HG03280 (cell line): ENCODE measurements at regions not wholly inside any gene's neighbourhood (a gene's known extent, or its start where the extent isn't known, plus 50 kb on each side); places are given as distances from the start of the nearest gene placed in this dataset.
"Not testable (repeated sequence)": the region's sequence is repeated elsewhere in the genome, so short reads cannot be mapped to it uniquely, and the experiment has no call there.

Source experiments
- ATAC-seq: cut with Tn5 transposase; IDR thresholded peaks from one replicate; pipeline ENCODE4 v1.9.1; 2021; ENCODE audit warnings: mild to moderate bottlenecking, moderate library complexity; ENCODE audit not compliant: unreplicated experiment

DNA sequence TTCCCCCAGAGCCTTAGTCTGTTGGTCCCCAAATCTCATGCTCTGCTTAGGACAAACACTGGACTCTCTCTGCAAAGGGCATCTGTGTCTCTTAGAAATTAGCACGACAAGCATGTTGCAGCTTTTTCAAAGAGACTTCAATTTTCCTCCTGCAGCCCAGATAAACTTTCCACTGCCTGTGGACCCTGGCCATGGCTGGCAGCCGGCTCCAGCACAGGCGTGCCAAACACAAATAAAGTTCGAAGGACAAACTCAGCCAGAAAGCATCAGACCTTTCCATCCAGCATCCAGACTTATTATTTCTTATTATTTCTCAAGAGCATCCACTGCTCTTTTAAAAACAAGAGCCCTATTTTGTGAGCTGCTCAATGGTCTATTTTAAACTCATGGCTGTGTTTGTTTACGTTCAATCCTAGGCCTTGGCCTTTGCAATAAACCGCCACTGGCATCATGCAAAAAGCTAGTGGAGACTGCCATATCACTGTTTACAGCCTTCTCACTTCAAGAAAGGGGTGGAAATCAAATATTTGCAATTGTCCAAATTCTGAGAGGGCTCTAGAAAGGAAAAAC is 300.8 kb downstream of the BCL11A start:
- ATAC-seq = no peak

DNA sequence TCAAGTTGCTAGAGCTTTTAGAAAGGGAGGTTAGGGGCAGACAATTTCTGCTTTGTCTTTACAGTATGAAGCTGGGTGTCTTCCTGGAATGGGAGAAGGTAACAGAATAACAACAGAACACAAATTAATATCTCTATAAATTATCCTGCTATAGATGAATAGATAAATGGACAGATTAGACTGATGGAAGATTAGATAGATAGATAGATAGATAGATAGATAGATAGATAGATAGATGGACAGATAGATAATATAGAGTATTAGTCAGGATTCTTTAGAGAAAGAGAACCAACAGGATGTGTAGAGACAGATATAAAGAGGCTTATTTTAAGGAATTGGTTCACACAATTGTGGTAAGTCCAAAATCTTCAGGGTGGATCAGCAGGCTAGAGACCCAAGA is 302.2 kb downstream of the BCL11A start:
- ATAC-seq = no peak

DNA sequence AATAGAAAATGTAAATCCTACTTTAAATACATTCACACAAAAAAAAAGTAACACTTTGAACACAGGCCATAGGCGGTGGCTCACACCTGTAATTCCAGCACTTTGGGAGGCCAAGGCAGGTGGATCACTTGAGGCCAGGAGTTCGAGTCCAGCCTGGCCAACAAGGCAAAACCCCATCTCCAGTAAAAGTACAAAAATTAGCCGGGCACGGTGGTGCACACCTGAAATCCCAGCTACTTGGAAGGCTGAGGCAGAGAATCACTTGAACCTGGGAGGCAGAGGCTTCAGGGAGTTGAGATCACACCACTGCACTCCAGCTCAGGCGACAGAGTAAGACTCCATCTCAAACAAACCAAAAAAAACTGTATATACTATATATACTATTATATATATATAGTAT is 303.6 kb downstream of the BCL11A start:
- no peak for ATAC-seq

DNA sequence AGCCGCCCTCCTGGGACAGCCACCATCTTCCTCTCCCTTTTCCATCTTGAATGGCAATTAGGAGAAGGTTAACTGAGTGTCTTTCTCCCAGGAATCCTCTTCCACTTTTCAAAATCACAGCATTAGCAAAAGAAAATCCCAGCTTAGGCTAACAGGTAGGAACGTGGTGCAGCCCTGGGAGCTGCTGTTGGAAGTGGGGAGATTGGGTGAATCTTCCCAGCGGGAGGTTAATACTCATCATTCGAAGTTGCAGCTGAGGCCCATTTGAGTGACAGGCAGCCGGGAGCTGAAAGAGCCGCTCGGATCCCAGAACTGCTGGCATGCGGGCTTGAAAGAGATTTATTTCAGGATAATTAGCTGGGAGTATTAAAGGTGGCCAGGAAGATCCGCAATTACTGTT is 306.0 kb downstream of the BCL11A start:
- ATAC-seq = no peak

DNA sequence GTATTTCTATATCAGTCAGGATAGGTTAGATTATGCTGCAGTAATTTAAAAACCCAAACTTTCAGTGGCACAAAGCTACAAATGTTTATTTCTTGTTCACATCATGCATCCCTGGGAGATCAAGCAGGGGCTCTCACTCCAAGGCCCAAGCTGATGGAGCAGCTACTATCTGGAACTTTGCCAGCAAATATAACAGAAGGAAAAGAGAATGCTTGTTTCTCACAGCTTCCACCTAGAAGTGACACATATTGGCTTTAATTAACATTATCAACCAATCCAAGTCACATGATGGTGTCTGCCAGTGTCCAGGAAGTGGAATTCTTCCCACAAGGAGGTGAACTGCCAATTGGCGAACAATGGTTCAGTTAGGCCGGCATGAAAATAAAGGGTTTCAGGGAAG is 306.9 kb downstream of the BCL11A start:
- no peak for ATAC-seq

DNA sequence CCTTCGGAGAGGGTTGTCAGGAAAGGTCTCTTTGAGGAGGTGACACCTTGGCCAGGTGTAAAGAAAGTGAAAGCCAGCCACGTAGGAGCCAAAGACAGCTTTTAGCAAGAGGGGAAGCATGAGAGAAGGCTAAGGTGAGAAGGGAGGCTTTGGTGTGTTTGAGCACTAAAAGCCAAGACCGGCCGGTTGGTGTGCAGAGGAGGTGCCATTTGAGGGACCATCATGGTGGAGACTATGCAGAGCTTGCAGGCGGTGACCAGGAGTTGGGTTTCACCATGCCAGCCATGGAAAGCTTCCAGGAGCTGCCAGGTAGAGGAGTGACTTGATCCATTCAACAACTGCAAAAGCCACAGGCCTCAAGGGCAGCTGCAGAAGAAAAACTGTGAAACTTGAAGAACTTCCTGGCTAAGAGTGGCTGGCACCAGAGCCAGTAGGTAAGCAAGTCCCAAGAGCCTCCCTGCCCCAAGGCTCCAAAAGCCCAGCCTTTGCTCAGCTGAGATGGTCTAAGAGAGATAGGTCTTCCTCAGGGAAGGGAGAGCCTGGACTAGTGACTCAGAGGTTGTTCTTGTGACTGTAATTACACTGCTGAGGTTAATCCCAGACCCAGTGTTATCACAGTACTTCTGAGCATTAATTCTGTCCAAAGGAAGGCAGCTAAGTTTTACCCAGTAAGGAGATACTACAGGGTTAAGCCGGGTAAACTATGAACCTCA is 319.0 kb downstream of the BCL11A start:
- ATAC-seq = no peak

DNA sequence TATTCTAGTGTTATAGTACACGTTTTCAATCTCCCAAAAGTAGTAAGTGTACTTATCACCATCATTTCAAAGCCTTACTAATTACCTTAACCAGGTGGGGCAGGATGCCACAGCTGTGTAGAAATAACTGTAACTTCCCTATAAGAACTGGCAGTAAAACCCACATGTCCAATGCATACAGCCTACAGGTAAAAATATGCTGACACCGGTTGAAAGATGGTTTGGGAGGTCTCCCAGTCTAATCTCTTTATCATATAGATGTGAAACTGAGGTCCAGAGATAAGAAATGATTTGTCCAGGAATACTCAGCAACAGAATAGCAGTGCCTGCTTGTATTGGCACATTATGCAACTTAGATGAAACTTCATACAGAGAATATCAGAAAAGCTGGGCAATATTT is 322.9 kb downstream of the BCL11A start:
- no peak for ATAC-seq

DNA sequence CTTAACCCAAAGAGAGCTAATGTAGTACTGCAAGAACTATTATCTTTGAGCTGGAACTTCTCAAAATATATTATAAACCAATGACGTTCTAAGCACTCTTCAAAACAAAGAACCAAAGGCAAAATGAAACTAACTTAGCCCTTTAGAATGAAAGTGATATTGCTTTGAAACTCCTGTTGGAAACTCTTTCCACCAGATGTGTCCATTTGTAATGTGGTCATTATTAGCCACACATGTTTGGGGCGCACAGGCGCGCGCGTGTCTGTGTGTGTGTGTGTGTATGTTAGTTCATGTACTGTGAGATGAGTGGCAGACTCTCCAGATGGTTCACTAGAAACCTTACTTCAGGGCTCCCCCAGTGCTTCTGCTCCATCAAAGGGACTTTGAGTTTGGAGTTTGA is 323.4 kb downstream of the BCL11A start:
- no peak for ATAC-seq

DNA sequence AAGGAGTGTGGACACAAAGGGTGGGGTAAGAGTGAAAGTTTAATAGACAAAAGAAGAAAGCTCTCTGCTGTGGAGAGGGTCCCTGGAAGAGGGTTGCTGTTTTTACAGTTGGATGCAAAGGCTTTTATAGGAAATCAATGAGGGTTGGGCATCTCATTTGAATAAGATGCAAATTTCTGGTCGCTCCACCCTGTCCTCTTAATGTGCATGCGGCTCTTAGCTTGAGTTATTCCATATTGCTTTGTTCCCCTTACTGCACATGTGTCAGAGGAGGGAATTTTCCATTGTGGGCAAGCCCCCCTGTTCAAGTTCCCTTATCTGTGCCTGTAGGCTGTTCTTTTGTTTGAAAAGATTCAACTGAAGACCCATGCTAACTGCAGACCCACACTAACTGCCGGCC is 326.5 kb downstream of the BCL11A start:
- no peak for ATAC-seq

DNA sequence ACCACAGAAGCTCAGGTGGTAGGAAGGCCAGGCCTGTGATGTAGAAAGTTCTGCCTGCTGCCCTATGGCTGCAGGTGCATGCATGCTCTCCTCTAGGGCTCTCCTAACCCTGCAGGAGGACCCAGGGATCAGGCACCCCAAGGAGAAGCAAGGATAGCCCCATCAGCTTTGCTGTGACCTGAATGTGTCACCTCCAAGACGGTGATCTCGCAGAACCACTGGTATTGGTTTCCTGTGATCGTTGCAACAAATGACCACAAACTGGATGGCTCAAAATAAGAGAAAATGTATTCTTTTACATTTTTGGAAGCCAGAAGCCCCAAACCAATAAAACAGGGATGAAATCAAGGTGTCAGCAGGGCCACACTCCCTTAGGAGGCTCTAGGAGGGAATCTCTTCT is 327.3 kb downstream of the BCL11A start:
- ATAC-seq = no peak

DNA sequence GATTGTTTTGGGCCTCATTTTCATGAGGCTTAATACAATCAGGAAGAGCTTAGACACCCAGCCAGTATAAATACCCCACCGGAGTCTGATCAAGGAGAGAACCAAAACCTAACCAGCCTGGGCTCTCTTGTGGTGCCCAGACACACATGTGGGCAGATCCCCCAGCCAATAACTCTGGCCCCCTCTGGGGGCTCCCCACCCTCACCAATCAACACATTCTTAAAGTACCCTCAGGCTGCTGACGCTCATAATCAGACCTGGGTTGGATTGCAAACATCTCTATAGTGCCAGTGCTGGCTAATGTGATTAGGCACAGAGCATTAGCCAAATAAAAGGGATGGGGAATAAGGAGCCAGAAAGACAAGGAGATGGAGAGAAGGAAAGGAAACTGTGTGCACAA is 329.6 kb downstream of the BCL11A start:
- ATAC-seq = no peak

DNA sequence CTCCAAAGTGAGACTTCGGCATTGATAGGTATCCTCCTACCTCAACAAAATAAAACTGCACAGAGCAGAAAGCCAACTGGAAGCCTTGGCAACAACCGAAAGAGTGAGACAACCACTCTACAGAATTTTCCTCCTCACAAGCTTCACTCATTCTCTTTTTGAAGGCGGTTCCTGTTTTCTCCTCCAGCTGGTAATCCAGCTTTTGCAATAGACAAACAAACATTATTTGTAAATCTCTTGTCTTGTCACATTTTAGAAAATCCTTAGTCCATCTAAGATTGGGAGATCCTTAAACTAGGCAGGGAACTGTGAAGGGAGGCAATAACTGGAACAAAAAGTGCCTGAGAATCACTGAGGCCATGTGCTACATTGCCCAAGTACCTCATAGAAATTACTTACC is 332.4 kb downstream of the BCL11A start:
- ATAC-seq = no peak

DNA sequence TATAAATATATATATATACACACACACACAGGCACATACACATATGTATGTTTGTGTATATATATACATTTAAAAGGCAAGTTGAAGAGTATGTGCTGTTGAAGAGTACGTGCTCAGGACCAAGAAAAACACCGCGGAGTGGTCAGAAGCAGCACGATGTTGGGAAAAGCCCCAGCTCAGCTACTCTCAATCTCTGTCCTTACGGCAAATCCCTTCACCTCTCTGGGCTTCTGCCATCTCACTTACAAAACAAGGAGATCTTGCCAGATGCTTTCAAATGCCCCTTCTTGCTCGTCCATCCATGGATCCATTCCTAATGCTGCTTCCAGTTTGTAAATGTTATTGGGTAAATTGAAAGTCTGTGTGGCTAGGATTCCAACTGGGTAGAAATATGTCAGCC is 333.9 kb downstream of the BCL11A start:
- ATAC-seq = no peak

DNA sequence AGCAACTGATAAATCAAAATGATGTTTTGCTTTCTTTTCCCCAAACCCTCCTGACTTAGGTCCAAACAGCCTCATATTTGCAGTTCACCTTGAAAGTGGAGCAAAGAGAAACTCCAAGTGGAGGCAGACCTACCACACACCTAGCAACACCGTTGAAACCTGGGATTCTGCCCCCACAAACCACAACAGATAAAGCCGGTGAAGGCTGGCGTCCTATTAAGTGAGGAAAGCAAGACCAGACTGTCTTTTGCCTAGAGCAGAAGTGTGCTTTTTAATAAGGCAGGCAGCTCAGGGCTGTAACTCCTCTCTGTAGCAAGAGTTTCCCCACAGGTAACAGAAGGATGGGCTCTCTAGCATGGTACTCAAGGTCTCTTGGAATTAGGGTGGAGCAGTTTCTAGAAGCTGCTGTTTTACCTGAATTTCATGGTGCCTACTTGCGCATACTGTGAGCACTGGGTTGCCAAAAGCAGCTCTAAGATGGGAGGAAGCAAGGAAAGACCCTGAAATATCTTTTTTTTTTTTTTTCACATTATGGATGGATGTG is 336.9 kb downstream of the BCL11A start:
- ATAC-seq = no peak

DNA sequence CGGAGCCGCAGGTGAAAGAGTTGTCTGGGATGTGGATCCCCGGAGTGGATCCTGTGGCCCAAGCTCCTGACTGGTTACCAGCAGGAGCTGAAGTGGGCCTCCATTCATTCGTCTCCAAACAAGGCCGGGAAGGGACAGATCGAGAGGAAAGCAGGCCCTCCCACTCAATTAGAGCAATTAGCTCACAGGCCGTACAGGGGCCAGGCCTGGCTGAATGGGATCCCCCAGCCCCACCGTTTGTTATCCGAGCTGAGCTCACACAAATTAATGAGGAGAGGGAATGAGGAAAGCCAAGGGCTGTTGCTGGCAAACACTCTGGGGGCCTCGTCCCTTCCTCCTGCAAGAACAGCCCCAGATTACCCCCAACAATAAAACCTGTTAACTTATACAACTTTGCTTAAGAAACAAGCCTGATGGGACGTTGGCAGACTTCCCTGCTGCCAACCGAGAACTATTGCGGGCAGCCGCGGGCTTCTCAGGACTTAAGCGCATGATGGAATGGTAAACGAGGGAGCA is 338.0 kb downstream of the BCL11A start:
- no peak for ATAC-seq

DNA sequence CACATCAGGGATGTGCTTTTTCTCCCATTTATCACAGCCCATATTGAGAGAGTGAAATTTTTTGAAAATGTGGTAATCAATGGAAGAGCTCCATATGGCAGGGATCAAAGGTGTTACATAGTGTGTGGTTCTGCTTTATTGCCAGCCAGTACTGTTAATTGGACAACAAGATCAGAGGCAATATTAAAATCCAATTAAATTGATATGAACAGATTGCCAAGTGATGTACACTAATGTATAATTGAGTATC is 338.9 kb downstream of the BCL11A start:
- ATAC-seq = no peak

DNA sequence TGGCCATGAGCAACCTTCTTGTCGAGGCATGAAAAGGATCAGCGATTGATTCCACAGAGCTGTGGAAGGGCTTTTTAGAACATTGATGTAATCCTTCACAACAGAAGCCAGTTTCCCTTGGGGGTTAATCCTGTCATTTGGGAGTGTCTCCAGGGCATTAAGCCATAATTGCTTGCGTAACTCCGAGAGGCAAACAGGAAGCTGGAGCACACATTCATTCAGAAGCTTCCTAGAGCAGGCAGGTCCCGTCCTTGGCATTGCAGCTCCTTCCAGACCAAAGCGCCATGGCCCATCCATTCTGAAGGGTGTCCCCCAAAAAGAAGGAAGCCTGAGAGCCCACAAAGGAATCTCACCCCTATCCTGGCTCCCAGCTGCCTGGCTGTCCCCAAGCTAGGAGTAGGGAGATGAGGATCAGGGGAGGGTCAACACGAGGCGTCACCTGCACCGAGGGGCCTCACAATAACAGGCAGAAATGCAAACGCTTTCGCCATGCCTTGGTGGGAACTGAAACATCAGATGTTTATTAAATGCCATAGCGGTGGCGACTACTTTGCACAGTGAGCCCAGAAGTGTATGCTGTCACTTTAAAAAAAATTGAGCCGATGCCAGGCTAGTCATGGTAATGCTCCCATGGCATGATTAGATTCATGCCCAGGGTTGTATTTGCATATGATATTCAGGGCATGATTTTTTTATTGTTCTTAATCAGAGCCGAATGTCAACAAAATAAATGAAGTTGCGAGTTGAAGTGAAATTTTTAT is 339.4 kb downstream of the BCL11A start:
- no peak for ATAC-seq

DNA sequence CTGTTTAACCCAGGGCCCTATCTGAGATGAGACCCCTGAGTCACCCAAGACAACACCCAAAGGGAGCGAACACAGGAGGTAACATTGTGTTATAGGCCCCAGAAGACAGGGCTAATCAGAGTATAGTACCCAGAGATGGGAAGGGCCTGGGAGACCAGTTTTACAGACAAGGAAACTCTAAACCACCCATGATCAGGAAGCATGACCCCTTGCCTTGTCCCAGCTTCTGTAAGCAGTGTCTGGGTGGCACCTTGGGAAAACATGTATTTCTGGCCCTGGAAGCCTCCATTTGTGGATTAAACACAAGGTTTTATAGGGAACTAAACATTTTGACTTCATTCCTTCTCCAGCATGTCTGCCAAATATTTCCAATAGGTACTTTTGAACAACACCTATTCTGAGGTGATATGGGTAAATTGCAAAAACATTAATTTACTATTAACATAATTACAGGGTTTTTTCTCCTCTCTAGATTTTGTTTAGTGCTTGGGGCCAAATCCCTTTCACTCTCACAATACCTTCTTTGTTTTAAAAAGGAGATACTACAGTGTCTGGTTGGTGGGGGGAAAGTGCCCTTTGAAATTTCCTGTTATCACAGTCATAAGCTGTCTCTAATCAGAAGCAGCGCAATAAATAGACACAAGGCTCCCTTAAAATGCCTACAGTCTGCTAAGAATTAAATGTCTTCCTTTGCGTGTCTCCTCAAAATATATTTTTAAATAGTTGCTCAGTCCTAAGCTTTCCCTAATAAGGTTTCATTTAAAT is 341.1 kb downstream of the BCL11A start:
- no peak for ATAC-seq

DNA sequence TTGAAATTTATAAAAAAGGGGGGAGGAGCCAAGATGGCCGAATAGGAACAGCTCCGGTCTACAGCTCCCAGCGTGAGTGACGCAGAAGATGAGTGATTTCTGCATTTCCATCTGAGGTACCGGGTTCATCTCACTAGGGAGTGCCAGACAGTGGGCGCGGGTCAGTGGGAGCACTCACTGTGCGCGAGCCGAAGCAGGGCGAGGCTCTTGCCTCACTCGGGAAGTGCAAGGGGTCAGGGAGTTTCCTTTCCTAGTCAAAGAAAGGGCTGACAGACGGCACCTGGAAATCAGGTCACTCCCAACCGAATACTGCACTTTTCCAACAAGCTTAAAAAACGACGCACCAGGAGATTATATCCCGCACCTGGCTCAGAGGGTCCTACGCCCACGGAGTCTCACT is 364.4 kb downstream of the BCL11A start:
- ATAC-seq = not testable (repeated sequence)

DNA sequence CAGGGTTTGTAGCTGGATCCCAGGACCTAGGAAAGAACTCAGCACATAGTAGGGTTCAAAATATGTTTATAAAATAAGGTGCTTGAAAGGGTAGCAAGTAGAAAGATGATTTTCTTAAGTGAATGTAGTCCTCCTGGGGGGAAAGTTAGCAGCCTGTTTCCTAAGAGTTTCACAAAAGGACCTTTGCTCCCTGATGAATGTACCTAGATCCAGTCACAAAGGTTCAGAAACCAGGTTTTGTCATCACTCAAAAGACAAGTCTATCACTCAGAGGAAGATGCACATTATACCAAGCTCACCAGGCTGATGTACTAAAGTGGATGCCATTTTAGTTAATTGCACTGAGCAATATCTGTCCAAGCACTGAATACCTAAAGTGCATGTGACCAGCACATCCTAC is 378.2 kb downstream of the BCL11A start:
- ATAC-seq = no peak

DNA sequence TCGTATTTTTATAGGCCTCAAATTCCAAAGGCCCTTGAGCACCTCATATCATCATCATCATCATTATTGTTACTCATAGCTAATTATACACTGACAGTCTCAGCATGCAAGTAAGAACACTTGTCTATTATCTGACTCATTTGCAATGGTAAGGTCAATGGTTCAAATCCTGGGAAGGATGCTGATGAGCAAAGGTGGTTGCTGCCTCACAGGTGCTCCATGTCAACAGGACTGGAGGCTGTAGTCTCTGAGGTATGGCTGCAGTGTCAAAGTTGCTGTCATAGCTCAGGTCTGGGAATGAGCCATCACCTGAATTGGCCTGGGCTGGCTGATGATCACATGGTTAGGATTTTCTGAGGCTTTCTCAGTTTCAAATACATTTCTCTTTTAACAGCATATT is 379.3 kb downstream of the BCL11A start:
- ATAC-seq = no peak
